Right lobe of liver (tissue), 4 donors: ENCODE measurements at regions not wholly inside any gene's neighbourhood (a gene's known extent, or its start where the extent isn't known, plus 50 kb on each side); places are given as distances from the start of the nearest gene placed in this dataset.

Source experiments
- CTCF ChIP-seq, 4 donors: fragments of 200-600 bp in 3 of 4; fragments of 450-650 bp in 1 of 4; IDR thresholded peaks; one replicate each; pipeline versions ENCODE4 v1.5.1 to v1.8.0; 2016 to 2022; ENCODE audit warnings: antibody characterized with exemption in 4 of 4, mild to moderate bottlenecking in 2 of 4
- POLR2A ChIP-seq: fragments of 450-650 bp; IDR thresholded peaks from one replicate; pipeline ENCODE4 v1.6.1; 2017; ENCODE audit warnings: antibody characterized with exemption, mild to moderate bottlenecking
- donor health status: DM: no; HTN: no; CAD: no.
- donor health status: DM: no; HTN: no; CAD: no.
- donor health status: DM: no; HTN: yes; CAD: no.

GRCh38 chr2:40043641-40044040 lies 264.6 kb upstream of the THUMPD2 start:
- TF ChIP-seq POLR2A (no peak), CTCF (IDR thresholded peaks at IDR 0.05) (no peak)
